PC-3 (cell line): ENCODE measurements at regions not wholly inside any gene's neighbourhood (a gene's known extent, or its start where the extent isn't known, plus 50 kb on each side); places are given as distances from the start of the nearest gene placed in this dataset.

ENCODE experiments used
- ATAC-seq: fragments of 200-7000 bp; cut with Tn5 transposase; 2 replicates; pipeline ENCODE4 v1.9.1; 2020; ENCODE audit warnings: mild to moderate bottlenecking, moderate library complexity
- BruUV-seq: library from RNA; stranded (reverse); fragments of 400-500 nt; replicated peaks from 2 replicates; lab custom pipeline; 2021; lab: Mats Ljungman, UMichigan
- CTCF ChIA-PET: fragments of 300-600 bp; sonication (Branson Sonifier 250); formaldehyde crosslinking; loops from one replicate; lab custom pipeline; 2022; ENCODE audit warnings: antibody characterized with exemption; lab: Charles Lee
- POLR2A ChIA-PET: fragments of 300-600 bp; sonication (Branson Sonifier 250); formaldehyde crosslinking; loops from one replicate; lab custom pipeline; 2022; ENCODE audit warnings: antibody characterized with exemption; ENCODE audit not compliant: unreplicated experiment; lab: Charles Lee
- DNase-seq: peaks from one replicate; pipeline ENCODE4 v3.0.0-alpha.2; 2015
- H2AFZ ChIP-seq: fragments of 300-600 bp; sonication (generic); 2 replicates; pipeline ENCODE4 v1.6.0; 2016; ENCODE audit warnings: antibody characterized with exemption, low read length
- H3F3A ChIP-seq: fragments of 300-600 bp; sonication (generic); one replicate; pipeline ENCODE4 v1.6.0; 2017; ENCODE audit warnings: antibody characterized with exemption, low read length, control low read depth, mild to moderate bottlenecking; ENCODE audit not compliant: unreplicated experiment
- H3K27ac ChIP-seq: fragments of 300-600 bp; sonication (generic); 2 replicates; pipeline ENCODE4 v1.5.1; 2016; ENCODE audit warnings: mild to moderate bottlenecking, low read length
- H3K27me3 ChIP-seq: fragments of 300-600 bp; sonication (generic); 2 replicates; pipeline ENCODE4 v1.6.1; 2016; ENCODE audit warnings: low read length, mixed read lengths
- H3K36me3 ChIP-seq: fragments of 300-600 bp; sonication (generic); 2 replicates; pipeline ENCODE4 v1.6.1; 2016; ENCODE audit warnings: low read depth, mixed run types, low read length, mixed read lengths
- H3K4me1 ChIP-seq: fragments of 300-600 bp; sonication (generic); 2 replicates; pipeline ENCODE4 v1.5.1; 2016; ENCODE audit warnings: low read length; ENCODE audit not compliant: insufficient read depth
- H3K4me2 ChIP-seq: fragments of 300-600 bp; sonication (generic); 2 replicates; pipeline ENCODE4 v1.6.0; 2016; ENCODE audit warnings: low read length
- H3K4me3 ChIP-seq: fragments of 300-600 bp; sonication (generic); 2 replicates; pipeline ENCODE4 v1.5.1; 2016; ENCODE audit warnings: mild to moderate bottlenecking, low read length, mixed read lengths
- H3K79me2 ChIP-seq: fragments of 300-600 bp; sonication (generic); 2 replicates; pipeline ENCODE4 v1.6.1; 2017; ENCODE audit warnings: low read length, mixed read lengths
- H3K9ac ChIP-seq: fragments of 300-600 bp; sonication (generic); 2 replicates; pipeline ENCODE4 v1.6.0; 2016; ENCODE audit warnings: mild to moderate bottlenecking, low read length
- H3K9me2 ChIP-seq: fragments of 300-600 bp; sonication (generic); replicated peaks from 2 replicates; pipeline ENCODE4 v1.6.1; 2016; ENCODE audit warnings: mixed run types, low read length, mixed read lengths
- H3K9me3 ChIP-seq: fragments of 300-600 bp; sonication (generic); 2 replicates; pipeline ENCODE4 v1.6.1; 2016; ENCODE audit warnings: low read length, mixed read lengths
- H4K20me1 ChIP-seq: fragments of 300-600 bp; sonication (generic); 2 replicates; pipeline ENCODE4 v1.6.1; 2016; ENCODE audit warnings: low read length, mixed read lengths
- EZH2 ChIP-seq: fragments of 300-600 bp; sonication (generic); IDR thresholded peaks from one replicate; pipeline ENCODE4 v1.6.1; 2017; ENCODE audit warnings: antibody characterized with exemption, mild to moderate bottlenecking, low read length; ENCODE audit not compliant: unreplicated experiment
- EZH2phosphoT487 ChIP-seq: fragments of 300-600 bp; sonication (generic); IDR thresholded peaks from 2 replicates; pipeline ENCODE4 v1.6.1; 2018; ENCODE audit warnings: mild to moderate bottlenecking, antibody characterized with exemption, low read length, borderline replicate concordance
- intact Hi-C: fragments of 100-400 bp; cut with micrococcal nuclease; formaldehyde crosslinking; loops from 2 replicates; pipeline ENCODE4 v1.9.0; 2023
- TF ChIP-seq, protein P1 (sequence below): fragments of 300-600 bp; sonication (generic); conservative IDR thresholded peaks from 2 replicates; pipeline ENCODE4 v1.5.1; 2017; ENCODE audit warnings: antibody characterized with exemption, low read depth, mild to moderate bottlenecking, low read length

DNA sequence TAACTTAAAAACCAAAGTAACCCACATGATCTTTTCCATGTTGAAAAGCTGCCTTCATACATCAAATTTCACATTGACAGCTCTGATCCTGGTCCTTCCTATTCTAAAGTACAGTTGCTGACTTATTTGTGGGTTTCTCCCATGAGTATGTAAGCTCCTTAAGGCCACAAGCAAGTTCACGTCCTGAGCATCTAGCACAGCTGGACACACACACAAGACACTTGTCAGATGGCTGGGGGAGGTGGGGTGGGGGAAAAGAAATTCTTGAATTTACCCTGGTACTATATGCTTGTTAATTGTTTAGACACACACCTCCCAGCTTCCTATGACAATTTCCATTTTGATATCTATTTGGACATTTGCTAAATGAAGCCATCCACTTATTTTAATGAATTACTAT is 162.8 kb downstream of the ZIC5 start:
- H3K9me3 ChIP-seq = no peaks in the 10 kb centered on the region
- H3F3A ChIP-seq = no peaks in the 10 kb centered on the region
- no peak overlapping the region for H3K9ac ChIP-seq
- ATAC-seq (no peak), DNase-seq (no peak)
- intact Hi-C loops = no loop called here
- no peak overlapping the region for H3K27ac ChIP-seq
- no peaks in the 10 kb centered on the region for H4K20me1 ChIP-seq
- CTCF ChIA-PET = no interaction called here
- POLR2A ChIA-PET = no interaction called here
- H3K79me2 ChIP-seq = no peaks in the 10 kb centered on the region
- H3K4me3 ChIP-seq = no peak overlapping the region
- no peaks in the 10 kb centered on the region for H3K36me3 ChIP-seq
- 0 out of 2 replicates have a peak, but pooled peaks cover 4% of the 10 kb centered on the region for H3K27me3 ChIP-seq
- H3K4me1 ChIP-seq = no peaks in the 10 kb centered on the region
- H2AFZ ChIP-seq = no peak overlapping the region
- no peaks in the 10 kb centered on the region for H3K9me2 ChIP-seq
- no peak overlapping the region for H3K4me2 ChIP-seq
- TF ChIP-seq, protein P1, sequence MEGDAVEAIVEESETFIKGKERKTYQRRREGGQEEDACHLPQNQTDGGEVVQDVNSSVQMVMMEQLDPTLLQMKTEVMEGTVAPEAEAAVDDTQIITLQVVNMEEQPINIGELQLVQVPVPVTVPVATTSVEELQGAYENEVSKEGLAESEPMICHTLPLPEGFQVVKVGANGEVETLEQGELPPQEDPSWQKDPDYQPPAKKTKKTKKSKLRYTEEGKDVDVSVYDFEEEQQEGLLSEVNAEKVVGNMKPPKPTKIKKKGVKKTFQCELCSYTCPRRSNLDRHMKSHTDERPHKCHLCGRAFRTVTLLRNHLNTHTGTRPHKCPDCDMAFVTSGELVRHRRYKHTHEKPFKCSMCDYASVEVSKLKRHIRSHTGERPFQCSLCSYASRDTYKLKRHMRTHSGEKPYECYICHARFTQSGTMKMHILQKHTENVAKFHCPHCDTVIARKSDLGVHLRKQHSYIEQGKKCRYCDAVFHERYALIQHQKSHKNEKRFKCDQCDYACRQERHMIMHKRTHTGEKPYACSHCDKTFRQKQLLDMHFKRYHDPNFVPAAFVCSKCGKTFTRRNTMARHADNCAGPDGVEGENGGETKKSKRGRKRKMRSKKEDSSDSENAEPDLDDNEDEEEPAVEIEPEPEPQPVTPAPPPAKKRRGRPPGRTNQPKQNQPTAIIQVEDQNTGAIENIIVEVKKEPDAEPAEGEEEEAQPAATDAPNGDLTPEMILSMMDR = no peak
- TF ChIP-seq EZH2phosphoT487 (no peak), EZH2 (no peak)
- no TSS peak for BruUV-seq

DNA sequence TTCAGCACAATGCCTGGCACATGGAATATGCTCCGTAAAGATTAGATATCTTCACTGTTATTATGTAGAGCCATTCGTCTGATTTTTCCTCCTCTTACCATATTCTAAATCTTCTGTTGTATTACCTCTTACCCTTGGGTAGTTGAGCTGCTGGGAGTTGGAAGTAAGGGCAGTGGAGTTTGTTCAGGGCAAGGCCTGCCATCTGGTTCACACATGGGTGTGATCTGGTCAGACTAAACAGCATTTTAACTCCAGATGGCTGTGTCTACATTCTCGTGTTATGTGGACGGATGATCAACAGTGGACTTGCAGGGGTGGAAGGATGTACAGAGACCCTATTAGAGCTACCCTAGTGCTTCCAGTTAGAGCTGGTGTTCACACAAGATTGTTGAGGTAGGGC is 164.9 kb downstream of the ZIC5 start:
- H3K36me3 ChIP-seq = no peaks in the 10 kb centered on the region
- no peaks in the 10 kb centered on the region for H4K20me1 ChIP-seq
- H3K79me2 ChIP-seq = no peaks in the 10 kb centered on the region
- no peak overlapping the region for H3K4me2 ChIP-seq
- no peaks in the 10 kb centered on the region for H3K9me3 ChIP-seq
- no peak for DNase-seq
- BruUV-seq = no TSS peak
- H3K4me1 ChIP-seq = no peaks in the 10 kb centered on the region
- H2AFZ ChIP-seq = no peak overlapping the region
- H3K4me3 ChIP-seq = no peak overlapping the region
- H3K27ac ChIP-seq = no peak overlapping the region
- H3K9ac ChIP-seq = no peak overlapping the region
- ChIA-PET POLR2A (no interaction called here), CTCF (no interaction called here)
- H3F3A ChIP-seq = no peaks in the 10 kb centered on the region
- ATAC-seq = no peak
- 0 out of 2 replicates have a peak, but pooled peaks cover 4% of the 10 kb centered on the region for H3K27me3 ChIP-seq
- H3K9me2 ChIP-seq = no peaks in the 10 kb centered on the region
- intact Hi-C loops = no loop called here
- TF ChIP-seq, protein P1 = no peak
- TF ChIP-seq EZH2phosphoT487 = no peak
- no peak for TF ChIP-seq EZH2

DNA sequence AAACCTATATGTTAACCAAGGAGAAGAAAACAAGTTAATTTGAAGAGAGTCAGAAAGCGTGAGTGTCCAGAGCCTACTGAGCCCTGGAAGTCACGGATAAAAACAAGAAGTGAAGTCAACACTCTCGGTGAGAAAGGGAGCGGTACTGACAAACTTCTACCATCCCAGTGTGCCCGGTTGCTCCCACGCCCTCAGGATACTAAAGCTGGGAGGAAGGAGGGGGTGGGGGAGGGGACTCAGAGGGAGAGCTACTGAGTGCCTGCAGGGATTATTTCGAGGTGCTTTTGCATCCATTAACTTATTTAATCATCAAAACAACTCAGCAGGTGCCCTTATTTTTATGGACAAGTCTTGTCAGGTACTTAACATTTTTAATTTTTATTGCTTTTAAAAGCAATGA is 166.2 kb downstream of the ZIC5 start:
- Histone ChIP-seq H3K9me3 (no peaks in the 10 kb centered on the region), H3K4me3 (no peak overlapping the region), H3K79me2 (no peaks in the 10 kb centered on the region), H3K4me1 (no peaks in the 10 kb centered on the region), H2AFZ (no peak overlapping the region), H3K27me3 (0 out of 2 replicates have a peak, but pooled peaks cover 4% of the 10 kb centered on the region), H3K9me2 (no peaks in the 10 kb centered on the region), H3F3A (no peaks in the 10 kb centered on the region), H3K9ac (no peak overlapping the region), H3K4me2 (no peak overlapping the region), H3K36me3 (no peaks in the 10 kb centered on the region), H4K20me1 (no peaks in the 10 kb centered on the region), H3K27ac (no peak overlapping the region)
- BruUV-seq = no TSS peak
- DNase-seq (no peak), ATAC-seq (no peak)
- POLR2A ChIA-PET = no interaction called here
- TF ChIP-seq EZH2 (no peak), EZH2phosphoT487 (no peak)
- TF ChIP-seq, protein P1 = no peak
- intact Hi-C loops = no loop called here
- CTCF ChIA-PET = no interaction called here
